ENCODE measurements at regions not wholly inside any gene's neighbourhood (a gene's known extent, or its start where the extent isn't known, plus 50 kb on each side); places are given as distances from the start of the nearest gene placed in this dataset.
"Not testable (repeated sequence)": the region's sequence is repeated elsewhere in the genome, so short reads cannot be mapped to it uniquely, and the experiment has no call there.

- TF ChIP-seq CTCF, POLR2A, EP300 (IDR thresholded peaks at IDR 0.05): not testable (repeated sequence)
Observed at GRCh38 chr21:27856988-27857387, 890.1 kb upstream of the ADAMTS5 start.
